Ovary (tissue), 7 donors: ENCODE measurements at regions not wholly inside any gene's neighbourhood (a gene's known extent, or its start where the extent isn't known, plus 50 kb on each side); places are given as distances from the start of the nearest gene placed in this dataset.

Experiments
- DNase-seq, 5 donors: peaks; one replicate each; pipeline ENCODE4 v3.0.0-alpha.2; 2019 to 2020
- H3K27ac ChIP-seq, 2 donors: fragments of 200-600 bp; one replicate each; pipeline versions ENCODE4 v1.5.1 to v1.8.0; 2019 to 2022
- H3K27me3 ChIP-seq: fragments of 200-600 bp; one replicate; pipeline ENCODE4 v1.8.0; 2022
- H3K36me3 ChIP-seq: fragments of 200-600 bp; sonication (generic); one replicate; pipeline ENCODE4 v1.5.1; 2019
- H3K4me1 ChIP-seq: one replicate; pipeline ENCODE4 v1.8.1; 2013; ENCODE audit warnings: mild to moderate bottlenecking, moderate library complexity; ENCODE audit not compliant: insufficient read depth
- H3K4me3 ChIP-seq: fragments of 200-600 bp; sonication (generic); one replicate; pipeline ENCODE4 v1.5.1; 2017
- H3K9me3 ChIP-seq, 2 donors: fragments of 200-600 bp in 1 of 2; sonication (generic) in 1 of 2; one replicate each; pipeline versions ENCODE4 v1.5.1 to v1.8.1; 2013 to 2019; ENCODE audit warnings: mild to moderate bottlenecking in 1 of 2, moderate library complexity in 1 of 2
- CTCF ChIP-seq, 3 donors: fragments of 450-650 bp in 2 of 3; fragments of 200-600 bp in 1 of 3; IDR thresholded peaks; one replicate each; pipeline versions ENCODE4 v1.5.1 to v1.8.0; 2016 to 2022; ENCODE audit warnings: antibody characterized with exemption in 3 of 3, mild to moderate bottlenecking in 1 of 3
- EP300 ChIP-seq: sonication (generic); formaldehyde crosslinking; IDR thresholded peaks from one replicate; pipeline ENCODE4 v1.6.1; 2017; ENCODE audit warnings: antibody characterized with exemption
- POLR2A ChIP-seq: fragments of 450-650 bp; IDR thresholded peaks from one replicate; pipeline ENCODE4 v1.6.1; 2017; ENCODE audit warnings: antibody characterized with exemption, mild to moderate bottlenecking, moderate library complexity
- WGBS, 3 donors: extraction: QIAGEN DNeasy Blood & Tissue Kit in 1 of 3; methylation state at CpG; one replicate each; pipeline versions ENCODE4 v1.1.5 to v1.1.7; 2013 to 2017; 5-methylcytosine and 5-hydroxymethylcytosine counted together
- intact Hi-C, 4 donors: fragments of 100-400 bp; cut with DNase I; formaldehyde crosslinking; loops; one replicate each; pipeline versions ENCODE4 v1.11.0 to v1.15.1; 2022 to 2023
- donor health status: DM: no; HTN: no; CAD: no; lungs with moderate emphysema.
- donor health status: DM: no; HTN: no; CAD: no.
- donor health status: Bipolar disorder and iron deficiency.
- donor health status: DM: no; HTN: no; CAD: no.
- donor health status: DM: yes; HTN: yes; CAD: no.

GRCh38 chr11:114846416-114846791, 168.1 kb downstream of the NXPE2 start:
- no peaks in the 10 kb centered on the region for H3K4me1 ChIP-seq
- WGBS, 3 donors = 45 to 68% (median 46%) methylated on average over 3 of the region's 3 CpGs
- no peak overlapping the region for H3K4me3 ChIP-seq
- DNase-seq = no peak
- no peaks in the 10 kb centered on the region for H3K9me3 ChIP-seq
- intact Hi-C loops = no loop called here
- H3K27me3 ChIP-seq = no peaks in the 10 kb centered on the region
- TF ChIP-seq POLR2A (no peak), EP300 (no peak), CTCF (IDR thresholded peaks at IDR 0.05) (no peak)
- no peaks in the 10 kb centered on the region for H3K36me3 ChIP-seq
- no peak overlapping the region for H3K27ac ChIP-seq

- no peaks in the 10 kb centered on the region for H3K4me1 ChIP-seq
- H3K27ac ChIP-seq = no peak overlapping the region
- no peaks in the 10 kb centered on the region for H3K36me3 ChIP-seq
- no peak for DNase-seq
- intact Hi-C loops = no loop called here
- no peak overlapping the region for H3K4me3 ChIP-seq
- H3K9me3 ChIP-seq = no peaks in the 10 kb centered on the region
- no peaks in the 10 kb centered on the region for H3K27me3 ChIP-seq
- WGBS, 3 donors = 26 to 39% (median 30%) methylated on average over 7 of the region's 7 CpGs
- no peak for TF ChIP-seq CTCF (IDR thresholded peaks at IDR 0.05)
- TF ChIP-seq EP300 = no peak
- no peak for TF ChIP-seq POLR2A
Observed at GRCh38 chr11:114847306-114847975, 169.1 kb downstream of the NXPE2 start.

GRCh38 chr11:114848027-114848426, 169.7 kb downstream of the NXPE2 start:
- no peak for DNase-seq

GRCh38 chr11:114857281-114857680, 179.0 kb downstream of the NXPE2 start:
- Histone ChIP-seq H3K4me3 (no peak overlapping the region), H3K36me3 (no peaks in the 10 kb centered on the region), H3K9me3 (no peaks in the 10 kb centered on the region), H3K4me1 (no peaks in the 10 kb centered on the region), H3K27ac (no peak overlapping the region), H3K27me3 (no peaks in the 10 kb centered on the region)
- 28 to 37% (median 30%) methylated on average over 4 of the region's 4 CpGs for WGBS, 3 donors
- no peak for TF ChIP-seq EP300
- no peak for TF ChIP-seq CTCF (IDR thresholded peaks at IDR 0.05)
- no peak for TF ChIP-seq POLR2A
- no peak for DNase-seq
- intact Hi-C loops = no loop called here

More at GRCh38 chr11:114848027-114848426, 169.7 kb downstream of the NXPE2 start:
- Histone ChIP-seq H3K36me3 (no peaks in the 10 kb centered on the region), H3K4me3 (no peak overlapping the region), H3K9me3 (no peaks in the 10 kb centered on the region), H3K27ac (no peak overlapping the region), H3K4me1 (no peaks in the 10 kb centered on the region), H3K27me3 (no peaks in the 10 kb centered on the region)
- intact Hi-C loops = no loop called here
- TF ChIP-seq POLR2A (no peak), CTCF (IDR thresholded peaks at IDR 0.05) (no peak), EP300 (no peak)
- 30 to 60% (median 31%) methylated on average over 6 of the region's 6 CpGs for WGBS, 3 donors
